Large intestine (tissue), 3 donors: ENCODE measurements at regions not wholly inside any gene's neighbourhood (a gene's known extent, or its start where the extent isn't known, plus 50 kb on each side); places are given as distances from the start of the nearest gene placed in this dataset.
A peak's percentile ranks its signal among the peaks of the same experiment; 100 is the strongest.

Experiments
- DNase-seq, 2 donors: peaks; one replicate each; pipeline versions ENCODE4 v3.0.0 to v3.0.0-alpha.2; 2013
- H3K27ac ChIP-seq: one replicate; pipeline ENCODE4 v1.5.1; 2013; ENCODE audit warnings: low read length
- H3K27me3 ChIP-seq: 2 replicates; pipeline ENCODE4 v1.6.1; 2013; ENCODE audit warnings: low read length; ENCODE audit not compliant: control insufficient read depth, insufficient read depth
- H3K36me3 ChIP-seq: 2 replicates; pipeline ENCODE4 v1.6.1; 2013; ENCODE audit warnings: low read length; ENCODE audit not compliant: control insufficient read depth, insufficient read depth
- H3K4me1 ChIP-seq: one replicate; pipeline ENCODE4 v1.6.1; 2013; ENCODE audit warnings: low read length; ENCODE audit not compliant: control insufficient read depth, insufficient read depth
- H3K4me3 ChIP-seq: one replicate; pipeline ENCODE4 v1.5.1; 2013; ENCODE audit warnings: low read length
- H3K9me3 ChIP-seq: one replicate; pipeline ENCODE4 v1.6.1; 2013; ENCODE audit warnings: mild to moderate bottlenecking, low read depth, low read length, moderate library complexity; ENCODE audit not compliant: control insufficient read depth
- WGBS: methylation state at CpG from one replicate; pipeline ENCODE4 v1.1.5; 2013; ENCODE audit warnings: low lambda C conversion rate; ENCODE audit not compliant: insufficient coverage; 5-methylcytosine and 5-hydroxymethylcytosine counted together

- no peak overlapping the region for H3K27ac ChIP-seq
- peak in 1 of 2 donors; percentile 62 for DNase-seq
- H3K4me1 ChIP-seq = peaks cover 6% of the 10 kb centered on the region
- no peak overlapping the region for H3K4me3 ChIP-seq
- no peaks in the 10 kb centered on the region for H3K9me3 ChIP-seq
- no peaks in the 10 kb centered on the region for H3K36me3 ChIP-seq
- no peaks in the 10 kb centered on the region for H3K27me3 ChIP-seq
Observed at GRCh38 chr1:184262109-184262508, 124.7 kb upstream of the C1orf21 start.

- no peaks in the 10 kb centered on the region for H3K9me3 ChIP-seq
- no peak overlapping the region for H3K4me3 ChIP-seq
- H3K36me3 ChIP-seq = no peaks in the 10 kb centered on the region
- H3K27ac ChIP-seq = no peak overlapping the region
- no peaks in the 10 kb centered on the region for H3K4me1 ChIP-seq
- no peak for DNase-seq
- WGBS = 100% methylated on average over 1 of the region's 4 CpGs
- H3K27me3 ChIP-seq = no peaks in the 10 kb centered on the region
Observed at GRCh38 chr1:184267747-184268146, 119.1 kb upstream of the C1orf21 start.

GRCh38 chr1:184270556-184270955 lies 116.3 kb upstream of the C1orf21 start:
- no peaks in the 10 kb centered on the region for H3K4me1 ChIP-seq
- no peaks in the 10 kb centered on the region for H3K36me3 ChIP-seq
- no peaks in the 10 kb centered on the region for H3K9me3 ChIP-seq
- no peak for DNase-seq
- H3K27ac ChIP-seq = no peak overlapping the region
- no peaks in the 10 kb centered on the region for H3K27me3 ChIP-seq
- H3K4me3 ChIP-seq = no peak overlapping the region
- WGBS = no CpG with 5 or more reads among the region's 3 CpGs

GRCh38 chr1:184272175-184272866 lies 114.5 kb upstream of the C1orf21 start:
- 100% methylated on average over 1 of the region's 5 CpGs for WGBS
- H3K4me1 ChIP-seq = no peaks in the 10 kb centered on the region
- H3K4me3 ChIP-seq = no peak overlapping the region
- no peaks in the 10 kb centered on the region for H3K9me3 ChIP-seq
- H3K27ac ChIP-seq = no peak overlapping the region
- no peaks in the 10 kb centered on the region for H3K36me3 ChIP-seq
- no peak for DNase-seq
- H3K27me3 ChIP-seq = no peaks in the 10 kb centered on the region

- no peak for DNase-seq
- no peaks in the 10 kb centered on the region for H3K36me3 ChIP-seq
- H3K9me3 ChIP-seq = no peaks in the 10 kb centered on the region
- WGBS = no CpG with 5 or more reads among the region's 3 CpGs
- no peaks in the 10 kb centered on the region for H3K4me1 ChIP-seq
- no peak overlapping the region for H3K4me3 ChIP-seq
- H3K27ac ChIP-seq = no peak overlapping the region
- H3K27me3 ChIP-seq = no peaks in the 10 kb centered on the region
Observed at GRCh38 chr1:184276416-184276815, 110.4 kb upstream of the C1orf21 start.

- Histone ChIP-seq H3K36me3 (no peaks in the 10 kb centered on the region), H3K27ac (no peak overlapping the region), H3K4me1 (no peaks in the 10 kb centered on the region), H3K27me3 (no peaks in the 10 kb centered on the region), H3K9me3 (no peaks in the 10 kb centered on the region), H3K4me3 (no peak overlapping the region)
- DNase-seq = no peak
- 88% methylated on average over 4 of the region's 7 CpGs for WGBS
Observed at GRCh38 chr1:184279911-184280458, 106.8 kb upstream of the C1orf21 start.

GRCh38 chr1:184283999-184284398 lies 102.8 kb upstream of the C1orf21 start:
- no peaks in the 10 kb centered on the region for H3K4me1 ChIP-seq
- no peaks in the 10 kb centered on the region for H3K36me3 ChIP-seq
- H3K27me3 ChIP-seq = no peaks in the 10 kb centered on the region
- WGBS = no CpG with 5 or more reads among the region's 1 CpG
- H3K27ac ChIP-seq = no peak overlapping the region
- no peak overlapping the region for H3K4me3 ChIP-seq
- DNase-seq = peak; percentile 15 to 48
- peaks cover 5% of the 10 kb centered on the region for H3K9me3 ChIP-seq

GRCh38 chr1:184284900-184285299 lies 101.9 kb upstream of the C1orf21 start:
- no CpG with 5 or more reads among the region's 1 CpG for WGBS
- no peaks in the 10 kb centered on the region for H3K27me3 ChIP-seq
- no peaks in the 10 kb centered on the region for H3K36me3 ChIP-seq
- H3K4me3 ChIP-seq = no peak overlapping the region
- H3K9me3 ChIP-seq = peaks cover 5% of the 10 kb centered on the region
- H3K4me1 ChIP-seq = no peaks in the 10 kb centered on the region
- H3K27ac ChIP-seq = no peak overlapping the region
- DNase-seq = no peak

GRCh38 chr1:184285401-184286087 lies 101.3 kb upstream of the C1orf21 start:
- no peak overlapping the region for H3K4me3 ChIP-seq
- H3K4me1 ChIP-seq = no peaks in the 10 kb centered on the region
- WGBS = 88% methylated on average over 3 of the region's 4 CpGs
- H3K27ac ChIP-seq = no peak overlapping the region
- no peaks in the 10 kb centered on the region for H3K36me3 ChIP-seq
- DNase-seq = no peak
- H3K9me3 ChIP-seq = peaks cover 5% of the 10 kb centered on the region
- H3K27me3 ChIP-seq = no peaks in the 10 kb centered on the region

GRCh38 chr1:184287001-184287400 lies 99.8 kb upstream of the C1orf21 start:
- no peaks in the 10 kb centered on the region for H3K36me3 ChIP-seq
- peak; percentile 7 to 36 for DNase-seq
- no peaks in the 10 kb centered on the region for H3K27me3 ChIP-seq
- no peak overlapping the region for H3K27ac ChIP-seq
- H3K4me3 ChIP-seq = no peak overlapping the region
- whole genome bisulfite sequencing = no CpG with 5 or more reads among the region's 8 CpGs
- no peaks in the 10 kb centered on the region for H3K4me1 ChIP-seq
- peaks cover 5% of the 10 kb centered on the region for H3K9me3 ChIP-seq
